B cell (primary cell): ENCODE measurements at regions not wholly inside any gene's neighbourhood (a gene's known extent, or its start where the extent isn't known, plus 50 kb on each side); places are given as distances from the start of the nearest gene placed in this dataset.

ENCODE experiments used
- ATAC-seq: fragments of 200-7000 bp; cut with Tn5 transposase; one replicate; pipeline ENCODE4 v1.10.0; 2021; ENCODE audit warnings: low read depth, mild to moderate bottlenecking, moderate number of reproducible peaks, moderate library complexity
- CTCF ChIA-PET: fragments of 350-600 bp; sonication (Branson Sonifier 250); formaldehyde crosslinking; loops from one replicate; lab custom pipeline; 2021; ENCODE audit warnings: antibody characterized with exemption, inconsistent platforms; lab: Charles Lee
- POLR2A ChIA-PET: fragments of 350-600 bp; sonication (Branson Sonifier 250); formaldehyde crosslinking; loops from one replicate; lab custom pipeline; 2021; ENCODE audit warnings: antibody characterized with exemption; lab: Charles Lee
- DNase-seq: peaks from one replicate; pipeline ENCODE4 v3.0.0; 2013
- H2AFZ ChIP-seq: 2 replicates; pipeline ENCODE4 v1.6.1; 2012; ENCODE audit warnings: mild to moderate bottlenecking, low read depth, low read length; ENCODE audit not compliant: insufficient read depth, poor library complexity, severe bottlenecking
- H3K27ac ChIP-seq, 2 donors: 1 replicate in 1 of 2; 2 replicates in 1 of 2; pipeline ENCODE4 v1.5.1; 2012 to 2013; ENCODE audit warnings: low read length in 2 of 2, mild to moderate bottlenecking in 2 of 2, moderate library complexity in 1 of 2
- H3K27me3 ChIP-seq, 4 experiments: fragments of 200-600 bp in 1 of 4; sonication (generic) in 1 of 4; replicated peaks in 1 of 4; 1 replicate in 2 of 4; 2 replicates in 2 of 4; pipeline versions ENCODE4 v1.6.1 to v1.7.0; 2013 to 2016; ENCODE audit warnings: low read length in 3 of 4, mild to moderate bottlenecking in 2 of 4, mixed read lengths in 1 of 4, moderate library complexity in 1 of 4; ENCODE audit not compliant: insufficient read depth in 4 of 4, control insufficient read depth in 3 of 4; ENCODE audit errors: control extremely low read depth in 1 of 4
- H3K36me3 ChIP-seq, 2 experiments: replicated peaks in 1 of 2; 1 replicate in 1 of 2; 2 replicates in 1 of 2; pipeline versions ENCODE4 v1.6.1 to v1.7.1; 2013; ENCODE audit warnings: low read length in 1 of 2; ENCODE audit not compliant: insufficient read depth in 2 of 2, control insufficient read depth in 1 of 2; ENCODE audit errors: control extremely low read depth in 1 of 2, extremely low read depth in 1 of 2
- H3K4me1 ChIP-seq, 2 donors: fragments of 200-600 bp in 1 of 2; sonication (generic) in 1 of 2; 1 replicate in 1 of 2; 2 replicates in 1 of 2; pipeline versions ENCODE4 v1.5.1 to v1.6.1; 2013 to 2017; ENCODE audit warnings: low read length in 2 of 2; ENCODE audit not compliant: control insufficient read depth in 2 of 2, insufficient read depth in 2 of 2
- H3K4me2 ChIP-seq: replicated peaks from 2 replicates; pipeline ENCODE3; 2012; ENCODE audit warnings: mild to moderate bottlenecking, low read depth, low read length; ENCODE audit not compliant: poor library complexity, severe bottlenecking
- H3K4me3 ChIP-seq, 5 experiments: fragments of 200-600 bp in 1 of 5; sonication (generic) in 1 of 5; 1 replicate in 3 of 5; 2 replicates in 2 of 5; pipeline versions ENCODE4 v1.5.1 to v1.7.0; 2011 to 2016; ENCODE audit warnings: low read length in 4 of 5, mild to moderate bottlenecking in 4 of 5, low read depth in 2 of 5, control low read depth in 1 of 5, moderate library complexity in 1 of 5; ENCODE audit not compliant: insufficient read depth in 1 of 5; ENCODE audit errors: control extremely low read depth in 1 of 5, extremely low read depth in 1 of 5
- H3K79me2 ChIP-seq: fragments of 200-600 bp; sonication (generic); one replicate; pipeline ENCODE4 v1.6.0; 2016; ENCODE audit warnings: low read length; ENCODE audit not compliant: control insufficient read depth, insufficient read depth
- H3K9ac ChIP-seq: fragments of 200-600 bp; sonication (generic); 2 replicates; pipeline ENCODE4 v1.6.1; 2017; ENCODE audit warnings: mild to moderate bottlenecking, low read length, moderate library complexity
- H3K9me3 ChIP-seq, 3 donors: one replicate each; pipeline versions ENCODE4 v1.6.1 to v1.7.1; 2013; ENCODE audit warnings: low read length in 2 of 3; ENCODE audit not compliant: control insufficient read depth in 2 of 3, insufficient read depth in 1 of 3; ENCODE audit errors: control extremely low read depth in 1 of 3
- H4K20me1 ChIP-seq: 2 replicates; pipeline ENCODE4 v1.6.0; 2012; ENCODE audit warnings: mild to moderate bottlenecking, low read length; ENCODE audit not compliant: insufficient read depth, control insufficient read depth, poor library complexity, severe bottlenecking
- H3K27ac Mint-ChIP-seq: one replicate; pipeline ENCODE4 v1.8.0; 2021; ENCODE audit warnings: mixed read lengths
- H3K27me3 Mint-ChIP-seq: one replicate; pipeline ENCODE4 v1.8.0; 2021; ENCODE audit warnings: mixed read lengths
- H3K4me1 Mint-ChIP-seq: one replicate; pipeline ENCODE4 v1.8.0; 2021; ENCODE audit warnings: mixed read lengths
- H3K4me3 Mint-ChIP-seq: one replicate; pipeline ENCODE4 v1.8.0; 2021; ENCODE audit warnings: mixed read lengths
- H3K9me3 Mint-ChIP-seq: one replicate; pipeline ENCODE4 v1.8.0; 2022; ENCODE audit warnings: mixed read lengths; ENCODE audit not compliant: insufficient read depth
- CTCF ChIP-seq: fragments of 200-600 bp; IDR thresholded peaks from one replicate; pipeline ENCODE4 v1.8.0; 2022; ENCODE audit warnings: antibody characterized with exemption, mild to moderate bottlenecking
- EZH2 ChIP-seq: IDR thresholded peaks from 2 replicates; pipeline ENCODE4 v1.6.1; 2012; ENCODE audit warnings: borderline replicate concordance, low read depth, mild to moderate bottlenecking, moderate library complexity, low read length; ENCODE audit not compliant: insufficient read depth, poor library complexity, severe bottlenecking
- WGBS: methylation state at CpG from one replicate; pipeline ENCODE4 v1.1.5; 2013; ENCODE audit warnings: missing lambda C conversion rate; ENCODE audit not compliant: insufficient coverage; 5-methylcytosine and 5-hydroxymethylcytosine counted together
- intact Hi-C: fragments of 100-400 bp; cut with micrococcal nuclease; formaldehyde crosslinking; loops from one replicate; pipeline ENCODE4 v1.10.0; 2022

GRCh38 chr2:184178229-184178628, 420.1 kb upstream of the ZNF804A start:
- Histone ChIP-seq H4K20me1 (no peaks in the 10 kb centered on the region), H3K36me3 (no peaks in the 10 kb centered on the region), H3K4me2 (no peak overlapping the region), H3K4me1 (no peaks in the 10 kb centered on the region), H3K4me3 (no peak overlapping the region), H2AFZ (no peak overlapping the region), H3K9ac (no peak overlapping the region), H3K27ac (no peak overlapping the region), H3K79me2 (no peaks in the 10 kb centered on the region), H3K9me3 (peaks cover 0 to 1% (median 0%) of the 10 kb centered on the region in 3 donors), H3K27me3 (no peaks in the 10 kb centered on the region)
- no peaks in the 10 kb centered on the region for H3K27me3 Mint-ChIP-seq
- peaks cover 3% of the 10 kb centered on the region for H3K9me3 Mint-ChIP-seq
- CTCF ChIA-PET: no interaction called here
- no peak overlapping the region for H3K27ac Mint-ChIP-seq
- intact Hi-C loops: no loop called here
- H3K4me3 Mint-ChIP-seq: no peak overlapping the region
- H3K4me1 Mint-ChIP-seq: no peaks in the 10 kb centered on the region
- POLR2A ChIA-PET: no interaction called here
- DNase-seq (no peak), ATAC-seq (no peak)
- 86% methylated on average over 2 of the region's 3 CpGs for WGBS
- no peak for TF ChIP-seq CTCF

- no peaks in the 10 kb centered on the region for H3K79me2 ChIP-seq
- H3K9me3 Mint-ChIP-seq: no peaks in the 10 kb centered on the region
- no peaks in the 10 kb centered on the region for H3K4me1 Mint-ChIP-seq
- CTCF ChIA-PET: no interaction called here
- H3K27me3 ChIP-seq: no peaks in the 10 kb centered on the region
- WGBS: 100% methylated on average over 1 of the region's 4 CpGs
- DNase-seq: no peak
- peaks cover 0 to 3% (median 0%) of the 10 kb centered on the region in 3 donors for H3K9me3 ChIP-seq
- no peak overlapping the region for H2AFZ ChIP-seq
- no peaks in the 10 kb centered on the region for H4K20me1 ChIP-seq
- H3K4me3 Mint-ChIP-seq: no peak overlapping the region
- no peak overlapping the region for H3K4me3 ChIP-seq
- H3K36me3 ChIP-seq: no peaks in the 10 kb centered on the region
- no peak overlapping the region for H3K4me2 ChIP-seq
- H3K27me3 Mint-ChIP-seq: no peaks in the 10 kb centered on the region
- H3K27ac Mint-ChIP-seq: no peak overlapping the region
- H3K4me1 ChIP-seq: no peaks in the 10 kb centered on the region
- no peak for TF ChIP-seq EZH2
- no peak for TF ChIP-seq CTCF
- ATAC-seq: no peak
- H3K27ac ChIP-seq: no peak overlapping the region
- H3K9ac ChIP-seq: no peak overlapping the region
- intact Hi-C loops: no loop called here
- POLR2A ChIA-PET: no interaction called here
Observed at GRCh38 chr2:184186436-184186835, 411.9 kb upstream of the ZNF804A start.
